Epithelial cell of proximal tubule (primary cell): ENCODE measurements at regions not wholly inside any gene's neighbourhood (a gene's known extent, or its start where the extent isn't known, plus 50 kb on each side); places are given as distances from the start of the nearest gene placed in this dataset.

Experiments used
- DNase-seq: peaks from one replicate; pipeline ENCODE4 v3.0.0-alpha.2; 2011; ENCODE audit warnings: low read depth
- H3K4me3 ChIP-seq: 2 replicates; pipeline ENCODE4 v1.5.1; 2011; ENCODE audit warnings: low read depth, mild to moderate bottlenecking, low read length
- TF ChIP-seq, protein P1 (sequence below): conservative IDR thresholded peaks from 2 replicates; pipeline ENCODE4 v1.5.1; 2012; ENCODE audit warnings: low read depth, mild to moderate bottlenecking, low read length

DNA sequence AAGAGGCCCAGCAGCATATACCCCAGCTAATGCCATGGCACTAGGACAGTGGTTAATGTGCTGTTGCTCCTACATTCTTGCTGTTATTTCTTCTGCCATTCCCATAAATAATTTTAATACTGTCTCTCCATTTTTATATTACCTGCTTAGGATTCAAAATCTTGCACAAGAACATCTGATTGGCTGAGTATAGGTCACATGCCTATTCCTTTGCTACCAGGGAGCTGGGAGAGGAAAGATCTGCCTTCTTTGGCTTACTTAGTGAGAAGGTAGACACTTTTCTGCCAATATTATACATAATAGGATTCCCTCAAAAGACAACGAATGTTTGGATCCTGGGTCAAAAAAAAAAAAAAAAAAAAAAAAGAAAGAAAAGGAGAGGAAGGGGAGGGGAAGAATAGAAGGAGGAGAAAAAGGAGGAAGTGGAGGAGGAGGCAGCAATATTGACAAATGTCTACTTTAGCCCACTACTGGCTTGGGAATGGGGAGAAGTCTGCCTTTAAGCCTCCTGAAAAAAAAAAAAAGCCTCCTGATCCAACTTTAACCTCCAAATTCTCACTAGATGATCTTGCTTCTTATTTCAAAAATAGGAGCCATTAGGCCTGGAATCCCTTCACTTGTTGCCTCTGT is 134.5 kb upstream of the HNRNPU start:
- DNase-seq: no peak
- TF ChIP-seq, protein P1, sequence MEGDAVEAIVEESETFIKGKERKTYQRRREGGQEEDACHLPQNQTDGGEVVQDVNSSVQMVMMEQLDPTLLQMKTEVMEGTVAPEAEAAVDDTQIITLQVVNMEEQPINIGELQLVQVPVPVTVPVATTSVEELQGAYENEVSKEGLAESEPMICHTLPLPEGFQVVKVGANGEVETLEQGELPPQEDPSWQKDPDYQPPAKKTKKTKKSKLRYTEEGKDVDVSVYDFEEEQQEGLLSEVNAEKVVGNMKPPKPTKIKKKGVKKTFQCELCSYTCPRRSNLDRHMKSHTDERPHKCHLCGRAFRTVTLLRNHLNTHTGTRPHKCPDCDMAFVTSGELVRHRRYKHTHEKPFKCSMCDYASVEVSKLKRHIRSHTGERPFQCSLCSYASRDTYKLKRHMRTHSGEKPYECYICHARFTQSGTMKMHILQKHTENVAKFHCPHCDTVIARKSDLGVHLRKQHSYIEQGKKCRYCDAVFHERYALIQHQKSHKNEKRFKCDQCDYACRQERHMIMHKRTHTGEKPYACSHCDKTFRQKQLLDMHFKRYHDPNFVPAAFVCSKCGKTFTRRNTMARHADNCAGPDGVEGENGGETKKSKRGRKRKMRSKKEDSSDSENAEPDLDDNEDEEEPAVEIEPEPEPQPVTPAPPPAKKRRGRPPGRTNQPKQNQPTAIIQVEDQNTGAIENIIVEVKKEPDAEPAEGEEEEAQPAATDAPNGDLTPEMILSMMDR: no peak
- H3K4me3 ChIP-seq: no peak overlapping the region

DNA sequence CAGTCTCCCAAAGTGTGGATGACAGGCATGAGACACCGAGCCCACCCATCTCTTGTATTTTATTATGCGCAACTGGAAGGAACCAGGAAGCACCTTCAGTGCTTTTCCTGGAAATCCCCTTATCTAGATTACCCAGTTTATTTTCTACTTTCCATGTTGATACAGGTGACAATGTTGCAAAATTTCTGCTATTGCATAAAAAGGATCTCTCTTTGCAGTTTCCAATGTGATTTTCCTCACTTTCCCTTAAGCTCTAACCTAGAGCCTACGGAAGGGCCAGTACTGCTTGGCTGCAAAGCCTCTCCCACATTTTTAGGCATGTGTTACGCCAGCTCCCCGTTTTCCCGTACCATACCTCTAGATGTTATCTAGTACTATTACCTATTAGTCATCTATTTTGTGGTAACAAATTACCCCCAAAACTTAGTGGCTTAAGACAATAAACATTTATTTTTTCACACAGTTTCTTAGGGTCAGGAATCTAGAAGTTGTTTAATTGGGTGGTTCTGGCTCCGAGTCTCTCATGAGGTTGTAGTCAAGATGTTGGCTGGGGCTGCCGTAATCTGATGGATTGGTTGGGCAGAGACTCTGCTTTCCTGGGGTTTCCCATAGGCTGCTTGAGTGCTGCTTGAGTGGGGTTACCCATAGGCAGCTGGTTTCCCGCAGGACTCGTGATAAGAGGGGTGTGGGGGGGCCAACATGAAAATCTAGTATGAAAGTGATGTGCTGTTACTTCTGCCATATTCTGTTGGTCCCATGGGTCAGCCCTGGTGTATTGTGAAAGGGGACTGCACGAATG is 131.5 kb upstream of the HNRNPU start:
- DNase-seq: no peak
- TF ChIP-seq, protein P1: no peak
- H3K4me3 ChIP-seq: no peak overlapping the region

DNA sequence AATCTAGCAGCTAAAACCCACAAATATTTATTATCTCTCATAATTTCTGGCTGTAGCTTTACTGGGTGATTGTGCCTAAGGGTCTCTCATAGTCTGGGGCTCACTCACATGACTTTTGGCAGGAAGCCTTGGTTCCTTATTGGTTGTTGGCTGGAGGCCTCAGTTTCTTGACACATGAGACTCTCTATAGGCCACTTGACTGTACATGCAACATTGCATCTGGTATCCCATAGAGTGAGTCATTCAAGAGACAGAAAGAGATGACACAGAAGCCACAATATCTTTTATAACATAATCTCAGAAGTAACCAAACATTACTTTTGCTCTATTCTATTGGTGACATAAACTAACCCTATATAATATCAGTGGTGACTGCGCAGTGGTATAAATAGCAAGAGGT is 128.5 kb upstream of the HNRNPU start:
- no peak overlapping the region for H3K4me3 ChIP-seq
- TF ChIP-seq, protein P1: no peak
- no peak for DNase-seq

DNA sequence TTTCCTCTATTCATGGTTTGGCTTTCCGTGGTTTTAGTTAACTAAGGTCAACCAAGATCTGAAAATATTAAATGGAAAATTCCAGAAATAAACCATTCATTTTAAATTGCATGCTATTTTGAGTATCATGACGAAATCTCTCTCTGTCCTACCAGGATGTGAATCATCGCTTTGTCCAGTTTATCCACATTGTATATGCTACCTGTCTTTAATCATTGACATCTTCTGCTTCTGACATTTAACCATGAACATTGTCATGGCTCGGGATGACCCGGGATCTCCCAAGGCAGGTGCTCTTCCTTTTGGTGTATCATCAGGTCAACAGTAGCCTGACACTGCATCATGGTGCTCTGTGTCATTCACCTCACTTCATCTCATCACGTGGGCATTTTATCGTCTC is 125.5 kb upstream of the HNRNPU start:
- no peak overlapping the region for H3K4me3 ChIP-seq
- no peak for DNase-seq
- TF ChIP-seq, protein P1: no peak

DNA sequence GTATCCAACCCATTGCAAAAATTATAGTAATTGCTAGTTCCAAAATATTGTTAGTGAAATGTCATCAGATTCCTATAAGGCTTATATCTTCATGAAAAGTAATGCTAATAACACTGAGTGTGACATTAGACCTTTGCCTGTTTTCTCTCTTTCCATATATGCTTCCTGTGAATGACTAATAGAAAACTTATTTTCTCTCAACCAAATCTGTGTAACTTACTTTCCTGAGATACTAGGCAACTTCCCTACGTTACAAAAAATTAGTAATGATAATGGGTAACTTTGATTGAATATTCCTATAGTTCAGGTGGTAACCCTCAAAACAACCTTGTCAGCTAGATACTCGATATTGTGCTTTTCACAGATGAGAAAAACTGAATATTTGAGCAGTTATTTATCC is 124.2 kb upstream of the HNRNPU start:
- no peak for DNase-seq
- no peak overlapping the region for H3K4me3 ChIP-seq
- TF ChIP-seq, protein P1: no peak

DNA sequence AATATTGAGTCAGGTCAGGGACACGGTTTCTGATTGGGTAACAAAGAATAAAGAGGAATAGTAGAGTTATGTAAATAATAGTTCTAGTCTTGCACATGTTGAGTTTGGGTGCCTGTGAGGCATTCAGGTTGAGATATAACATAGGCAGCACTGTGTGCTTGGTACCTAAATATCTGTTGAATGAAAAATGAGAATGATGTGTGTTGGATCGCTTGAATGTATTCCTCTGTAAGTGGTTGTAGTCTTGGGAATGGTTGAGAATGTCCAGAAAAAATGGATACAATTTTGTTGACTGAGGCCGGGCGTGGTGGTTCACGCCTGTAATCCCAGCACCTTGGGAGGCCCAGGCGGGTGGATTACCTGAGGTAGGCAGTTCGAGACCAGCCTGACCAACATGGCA is 116.3 kb upstream of the HNRNPU start:
- no peak for DNase-seq
- TF ChIP-seq, protein P1: no peak
- H3K4me3 ChIP-seq: no peak overlapping the region

DNA sequence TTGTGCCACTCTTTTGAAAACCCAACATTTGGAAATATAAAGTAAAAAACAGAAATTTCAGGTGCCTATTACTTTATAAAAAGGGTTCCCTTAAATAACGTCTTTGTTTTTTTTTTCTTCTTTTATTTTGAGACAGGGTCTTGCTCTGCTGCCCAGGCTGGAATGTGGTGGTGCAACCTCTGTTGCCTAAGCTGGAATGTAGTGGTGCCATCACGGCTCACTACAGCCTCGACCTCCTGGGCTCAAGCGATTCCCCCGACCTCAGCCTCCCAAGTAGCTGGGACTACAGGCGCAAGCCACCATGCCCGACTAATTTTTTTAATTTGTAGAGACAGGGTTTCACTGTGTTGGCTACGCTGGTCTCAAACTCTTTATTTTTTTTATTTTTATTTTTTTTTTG is 110.2 kb upstream of the HNRNPU start:
- TF ChIP-seq, protein P1: no peak
- H3K4me3 ChIP-seq: no peak overlapping the region
- no peak for DNase-seq
